Thoracic aorta (tissue), 2 donors: ENCODE measurements at regions not wholly inside any gene's neighbourhood (a gene's known extent, or its start where the extent isn't known, plus 50 kb on each side); places are given as distances from the start of the nearest gene placed in this dataset.

Source experiments
- ATAC-seq: fragments of 150-250 bp; one replicate; pipeline ENCODE4 v1.8.0; 2017; ENCODE audit warnings: low read depth; ENCODE audit not compliant: insufficient number of reproducible peaks, low FRiP score
- DNase-seq: peaks from one replicate; pipeline ENCODE4 v3.0.0-alpha.2; 2020; ENCODE audit warnings: low spot score
- H3K27ac ChIP-seq, 2 donors: fragments of 200-600 bp; sonication (generic); 1 replicate in 1 of 2; 2 replicates in 1 of 2; pipeline ENCODE4 v1.5.1; 2016; ENCODE audit warnings: mild to moderate bottlenecking in 2 of 2, moderate library complexity in 2 of 2
- H3K27me3 ChIP-seq: fragments of 200-600 bp; sonication (generic); replicated peaks from 2 replicates; pipeline ENCODE4 v1.6.0; 2016; ENCODE audit warnings: mild to moderate bottlenecking; ENCODE audit not compliant: insufficient read depth
- H3K36me3 ChIP-seq: fragments of 200-600 bp; sonication (generic); one replicate; pipeline ENCODE4 v1.5.1; 2016
- H3K4me1 ChIP-seq, 2 donors: fragments of 200-600 bp; sonication (generic); 1 replicate in 1 of 2; 2 replicates in 1 of 2; pipeline versions ENCODE4 v1.5.1 to v1.6.0; 2016; ENCODE audit warnings: low read depth in 2 of 2, mild to moderate bottlenecking in 1 of 2; ENCODE audit not compliant: control insufficient read depth in 1 of 2
- H3K4me3 ChIP-seq: fragments of 200-600 bp; sonication (generic); 2 replicates; pipeline ENCODE4 v1.5.1; 2016; ENCODE audit warnings: mild to moderate bottlenecking
- H3K9me3 ChIP-seq: fragments of 200-600 bp; sonication (generic); 2 replicates; pipeline ENCODE4 v1.5.1; 2016
- TF ChIP-seq, protein P1 (sequence below): fragments of 200-600 bp; sonication (generic); IDR thresholded peaks from one replicate; pipeline ENCODE4 v1.5.1; 2019; ENCODE audit warnings: antibody characterized with exemption

DNA sequence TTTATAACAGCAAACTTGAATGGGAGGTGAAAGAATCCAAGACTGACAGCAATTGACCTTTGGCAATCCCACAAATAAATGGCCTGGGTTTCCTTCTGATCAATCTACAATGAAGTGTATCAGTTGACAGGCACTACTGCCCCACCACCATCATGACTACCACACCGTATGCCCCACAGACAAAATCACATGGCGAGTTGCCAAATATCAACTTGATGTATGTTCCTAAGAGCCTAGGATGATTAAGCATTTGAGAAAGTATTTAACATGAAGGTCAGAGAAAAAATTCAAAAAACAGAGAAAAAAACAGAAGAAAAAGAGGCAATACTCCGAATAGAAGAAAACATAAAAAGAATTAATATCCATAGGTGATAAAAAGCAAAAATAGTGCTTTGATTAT is 215.9 kb upstream of the STAC start:
- ATAC-seq: no peak
- TF ChIP-seq, protein P1, sequence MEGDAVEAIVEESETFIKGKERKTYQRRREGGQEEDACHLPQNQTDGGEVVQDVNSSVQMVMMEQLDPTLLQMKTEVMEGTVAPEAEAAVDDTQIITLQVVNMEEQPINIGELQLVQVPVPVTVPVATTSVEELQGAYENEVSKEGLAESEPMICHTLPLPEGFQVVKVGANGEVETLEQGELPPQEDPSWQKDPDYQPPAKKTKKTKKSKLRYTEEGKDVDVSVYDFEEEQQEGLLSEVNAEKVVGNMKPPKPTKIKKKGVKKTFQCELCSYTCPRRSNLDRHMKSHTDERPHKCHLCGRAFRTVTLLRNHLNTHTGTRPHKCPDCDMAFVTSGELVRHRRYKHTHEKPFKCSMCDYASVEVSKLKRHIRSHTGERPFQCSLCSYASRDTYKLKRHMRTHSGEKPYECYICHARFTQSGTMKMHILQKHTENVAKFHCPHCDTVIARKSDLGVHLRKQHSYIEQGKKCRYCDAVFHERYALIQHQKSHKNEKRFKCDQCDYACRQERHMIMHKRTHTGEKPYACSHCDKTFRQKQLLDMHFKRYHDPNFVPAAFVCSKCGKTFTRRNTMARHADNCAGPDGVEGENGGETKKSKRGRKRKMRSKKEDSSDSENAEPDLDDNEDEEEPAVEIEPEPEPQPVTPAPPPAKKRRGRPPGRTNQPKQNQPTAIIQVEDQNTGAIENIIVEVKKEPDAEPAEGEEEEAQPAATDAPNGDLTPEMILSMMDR: no peak
- Histone ChIP-seq H3K27me3 (no peaks in the 10 kb centered on the region), H3K4me1 (no peaks in the 10 kb centered on the region), H3K9me3 (no peaks in the 10 kb centered on the region), H3K4me3 (no peak overlapping the region), H3K36me3 (no peaks in the 10 kb centered on the region), H3K27ac (no peak overlapping the region)
- DNase-seq: no peak

DNA sequence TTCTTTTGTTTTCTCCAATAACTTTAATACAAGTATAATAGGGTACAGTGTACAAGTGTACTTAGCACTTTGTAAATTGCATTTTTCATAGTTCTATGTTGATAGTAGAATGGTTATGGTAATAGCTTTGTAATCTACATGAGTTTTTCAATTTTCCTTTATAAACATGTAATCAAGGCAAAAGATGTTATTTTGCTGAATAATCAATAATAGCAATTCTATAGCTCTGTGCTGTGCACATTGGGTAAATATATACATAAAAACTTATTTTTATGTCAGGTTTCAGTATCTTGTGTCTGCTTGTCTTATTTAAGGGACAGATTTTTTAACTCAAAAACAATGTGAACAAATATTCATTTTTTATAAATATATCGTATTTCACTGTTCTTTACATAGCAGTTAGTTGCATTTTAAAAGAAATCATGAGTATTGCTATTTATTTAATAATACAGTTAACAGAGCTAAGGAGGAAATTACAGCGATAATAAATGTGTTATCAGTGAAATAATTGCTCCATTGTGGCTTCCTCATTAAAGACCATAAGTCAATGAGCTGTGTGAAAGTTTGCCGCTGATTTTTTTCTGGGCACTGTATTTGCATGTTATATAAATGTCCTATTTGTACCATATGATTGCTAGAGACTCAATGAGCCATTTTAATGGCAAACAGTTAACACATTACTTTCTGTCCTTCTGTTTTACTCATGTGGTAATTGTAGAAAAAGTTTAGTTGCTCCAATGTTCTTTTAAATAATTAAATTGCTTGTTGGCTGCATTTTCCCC is 214.6 kb upstream of the STAC start:
- Histone ChIP-seq H3K4me3 (no peak overlapping the region), H3K4me1 (no peaks in the 10 kb centered on the region), H3K27me3 (no peaks in the 10 kb centered on the region), H3K9me3 (no peaks in the 10 kb centered on the region), H3K27ac (no peak overlapping the region), H3K36me3 (no peaks in the 10 kb centered on the region)
- no peak for ATAC-seq
- no peak for DNase-seq
- TF ChIP-seq, protein P1: no peak

DNA sequence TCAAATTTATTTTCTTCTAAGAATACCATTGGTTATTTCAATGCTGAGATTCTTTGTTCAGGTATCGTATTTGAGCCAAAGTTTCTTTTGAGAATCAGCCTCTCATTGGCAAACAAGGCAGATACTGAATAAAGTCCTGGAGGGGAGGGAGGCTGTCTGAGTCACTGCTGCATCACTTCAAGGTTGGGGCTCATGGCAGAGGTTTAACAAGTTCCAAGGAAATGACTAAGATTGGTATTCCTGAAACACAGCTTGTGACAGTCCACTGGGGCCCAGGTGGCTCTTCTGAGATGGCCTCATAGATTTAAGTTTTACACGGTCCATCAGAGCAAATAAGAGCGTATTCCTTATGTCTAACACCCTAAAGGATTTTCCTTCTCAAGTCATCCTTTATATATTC is 213.8 kb upstream of the STAC start:
- Histone ChIP-seq H3K9me3 (no peaks in the 10 kb centered on the region), H3K4me1 (no peaks in the 10 kb centered on the region), H3K36me3 (no peaks in the 10 kb centered on the region), H3K4me3 (no peak overlapping the region), H3K27ac (no peak overlapping the region), H3K27me3 (no peaks in the 10 kb centered on the region)
- TF ChIP-seq, protein P1: no peak
- DNase-seq (no peak), ATAC-seq (no peak)

DNA sequence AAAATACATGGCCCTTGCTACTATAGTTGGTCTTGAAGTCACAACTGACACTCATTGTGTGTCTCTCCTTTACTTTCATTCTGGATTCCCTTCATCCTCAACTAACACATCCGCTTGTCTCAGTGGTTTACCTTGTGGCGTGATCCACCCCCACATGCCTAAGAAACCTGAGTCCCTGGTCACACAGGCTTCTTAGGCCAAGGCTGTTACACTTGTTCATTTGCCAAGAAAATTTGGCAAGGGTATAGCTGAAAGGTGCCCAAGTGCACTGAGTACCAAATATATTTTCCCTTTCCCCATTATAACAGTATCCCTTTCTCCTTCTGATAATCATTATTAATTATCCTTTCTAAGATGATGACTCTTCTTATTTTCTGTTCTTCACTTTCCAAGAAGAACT is 207.6 kb upstream of the STAC start:
- Histone ChIP-seq H3K27me3 (no peaks in the 10 kb centered on the region), H3K4me1 (peaks cover 0 to 7% of the 10 kb centered on the region in 2 donors), H3K27ac (no peak overlapping the region), H3K9me3 (no peaks in the 10 kb centered on the region), H3K36me3 (no peaks in the 10 kb centered on the region), H3K4me3 (no peak overlapping the region)
- ATAC-seq: no peak
- TF ChIP-seq, protein P1: no peak
- DNase-seq: no peak

DNA sequence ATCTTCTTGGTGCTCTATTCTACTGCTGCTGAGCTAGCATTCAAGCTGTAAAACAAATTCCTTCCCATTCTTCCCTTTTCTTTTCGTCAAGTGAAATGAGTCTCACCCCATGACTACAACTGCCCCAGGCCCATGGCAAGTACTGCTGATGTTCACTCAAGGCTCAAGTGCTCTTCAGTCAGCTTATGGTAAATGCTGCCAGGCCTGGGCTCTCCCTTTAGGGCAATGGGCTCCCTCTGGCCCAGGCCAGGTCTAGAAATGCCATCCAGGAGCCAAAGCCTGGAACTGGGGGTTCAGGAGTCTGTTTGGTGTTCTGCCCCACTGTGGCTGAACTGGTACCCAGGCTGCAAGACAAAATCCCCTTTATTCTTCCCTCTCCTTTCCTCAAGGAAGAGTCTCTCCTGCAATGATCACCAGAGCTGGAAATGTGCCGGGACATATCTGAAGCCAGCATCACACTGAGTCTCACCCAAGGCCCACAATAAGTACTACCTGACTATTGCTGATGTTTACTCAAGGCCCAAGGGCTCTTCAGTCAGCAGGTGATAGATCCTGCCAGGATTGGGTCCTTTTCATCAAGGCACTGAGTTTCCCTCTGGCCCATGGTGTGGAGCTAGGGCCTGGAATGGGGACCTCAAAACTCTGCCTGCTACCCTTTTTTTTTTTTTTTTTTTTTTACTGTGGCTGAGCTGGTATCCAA is 205.0 kb upstream of the STAC start:
- H3K27me3 ChIP-seq: no peaks in the 10 kb centered on the region
- no peak overlapping the region for H3K27ac ChIP-seq
- no peaks in the 10 kb centered on the region for H3K36me3 ChIP-seq
- H3K4me1 ChIP-seq: peaks cover 0 to 7% of the 10 kb centered on the region in 2 donors
- H3K9me3 ChIP-seq: no peaks in the 10 kb centered on the region
- TF ChIP-seq, protein P1: no peak
- ATAC-seq: no peak
- no peak for DNase-seq
- H3K4me3 ChIP-seq: no peak overlapping the region
